Superior temporal gyrus (tissue), 1 donor: ENCODE measurements at regions not wholly inside any gene's neighbourhood (a gene's known extent, or its start where the extent isn't known, plus 50 kb on each side); places are given as distances from the start of the nearest gene placed in this dataset.

ENCODE experiments used
- DNase-seq: peaks from one replicate; pipeline ENCODE4 v3.0.0-alpha.2; 2016; ENCODE audit errors: extremely low spot score

GRCh38 chr15:79492065-79492464 lies 59.9 kb downstream of the MINAR1 start:
- no peak for DNase-seq

GRCh38 chr15:79494384-79494909 lies 62.3 kb downstream of the MINAR1 start:
- DNase-seq: no peak

- no peak for DNase-seq
Observed at GRCh38 chr15:79494963-79495755, 63.0 kb downstream of the MINAR1 start.

GRCh38 chr15:79495775-79496174 lies 63.6 kb downstream of the MINAR1 start:
- DNase-seq: no peak

- DNase-seq: no peak
Observed at GRCh38 chr15:79496838-79497237, 64.7 kb downstream of the MINAR1 start.

- DNase-seq: no peak
Observed at GRCh38 chr15:79501086-79501485, 69.0 kb downstream of the MINAR1 start.

GRCh38 chr15:79505956-79506355 lies 73.8 kb downstream of the MINAR1 start:
- DNase-seq: no peak

GRCh38 chr15:79512844-79513243 lies 80.7 kb downstream of the MINAR1 start:
- DNase-seq: peak; percentile 29

GRCh38 chr15:79513417-79513816 lies 81.3 kb downstream of the MINAR1 start:
- no peak for DNase-seq

- DNase-seq: no peak
Observed at GRCh38 chr15:79513940-79514339, 81.8 kb downstream of the MINAR1 start.

- no peak for DNase-seq
Observed at GRCh38 chr15:79515300-79516027, 83.3 kb downstream of the MINAR1 start.

- DNase-seq: no peak
Observed at GRCh38 chr15:79516155-79516554, 84.0 kb downstream of the MINAR1 start.

GRCh38 chr15:79516646-79517045 lies 84.5 kb downstream of the MINAR1 start:
- no peak for DNase-seq

GRCh38 chr15:79519628-79520027 lies 87.5 kb downstream of the MINAR1 start:
- DNase-seq: no peak

GRCh38 chr15:79520654-79521053 lies 88.5 kb downstream of the MINAR1 start:
- no peak for DNase-seq

- DNase-seq: no peak
Observed at GRCh38 chr15:79522656-79523055, 90.5 kb downstream of the MINAR1 start.

GRCh38 chr15:79523266-79523665 lies 91.1 kb downstream of the MINAR1 start:
- DNase-seq: no peak

GRCh38 chr15:79524531-79524930 lies 92.4 kb downstream of the MINAR1 start:
- no peak for DNase-seq

GRCh38 chr15:79526376-79526775 lies 94.2 kb downstream of the MINAR1 start:
- DNase-seq: no peak

GRCh38 chr15:79527821-79528220 lies 95.7 kb downstream of the MINAR1 start:
- DNase-seq: no peak

GRCh38 chr15:79529157-79529785 lies 97.1 kb downstream of the MINAR1 start:
- no peak for DNase-seq

GRCh38 chr15:79535536-79535935 lies 103.4 kb downstream of the MINAR1 start:
- DNase-seq: no peak
